ENCODE measurements at regions not wholly inside any gene's neighbourhood (a gene's known extent, or its start where the extent isn't known, plus 50 kb on each side); places are given as distances from the start of the nearest gene placed in this dataset.
"Not testable (repeated sequence)": the region's sequence is repeated elsewhere in the genome, so short reads cannot be mapped to it uniquely, and the experiment has no call there.

DNA sequence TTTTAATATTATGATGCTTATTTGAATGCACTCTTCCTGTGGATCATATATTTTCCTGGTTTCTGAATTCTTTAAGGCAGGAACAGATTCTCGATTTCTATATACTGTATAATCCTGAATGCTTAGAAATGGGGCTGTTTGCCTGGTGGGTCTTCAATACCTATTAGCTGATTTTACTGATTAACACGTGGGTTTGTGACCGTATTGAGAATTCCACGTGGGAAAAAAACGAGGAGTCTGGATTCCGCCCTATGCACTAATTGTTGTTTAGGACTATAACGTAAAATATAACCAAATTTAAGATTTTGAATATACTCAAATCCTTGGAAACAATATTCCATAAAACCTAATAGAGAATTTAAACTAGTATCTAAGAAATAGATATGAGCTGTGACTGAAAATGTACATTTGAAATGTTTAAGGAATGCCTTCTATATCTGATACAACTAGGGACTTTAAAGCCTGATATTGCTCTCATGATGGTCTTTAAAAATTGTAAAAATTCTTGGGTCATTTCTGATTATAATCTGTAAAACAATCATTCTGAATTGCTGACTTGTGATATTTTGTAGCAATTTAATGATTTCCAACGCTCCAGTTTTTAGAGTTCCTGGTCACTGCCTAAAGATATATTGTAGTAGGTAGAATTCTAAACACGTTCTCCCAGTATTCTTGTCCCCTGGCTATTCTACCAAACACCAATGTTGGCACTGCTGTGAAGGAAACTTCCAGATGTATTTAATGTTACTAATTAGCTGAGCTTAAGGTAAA is 93.6 kb upstream of the NOX3 start:
- no peak for DNase-seq

DNA sequence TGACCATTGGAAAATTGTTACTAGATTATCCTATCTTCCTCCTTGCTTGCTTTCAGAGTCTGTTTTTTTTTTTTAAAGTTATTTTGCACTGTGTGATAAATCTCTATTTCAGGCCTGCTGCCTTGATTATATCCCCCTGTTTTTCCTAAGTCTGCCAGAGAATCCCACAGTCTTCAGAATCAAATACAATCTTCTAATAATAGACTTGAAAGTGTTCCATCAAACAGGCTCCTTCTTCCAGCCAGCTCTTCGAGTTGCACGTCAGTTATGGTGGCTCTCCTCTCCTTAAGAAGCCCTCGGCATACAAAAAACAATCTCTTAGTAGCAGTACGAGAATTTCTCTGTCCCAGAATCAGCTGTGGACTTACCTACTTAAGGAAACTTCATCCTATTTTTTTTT is 92.9 kb upstream of the NOX3 start:
- no peak for DNase-seq

DNA sequence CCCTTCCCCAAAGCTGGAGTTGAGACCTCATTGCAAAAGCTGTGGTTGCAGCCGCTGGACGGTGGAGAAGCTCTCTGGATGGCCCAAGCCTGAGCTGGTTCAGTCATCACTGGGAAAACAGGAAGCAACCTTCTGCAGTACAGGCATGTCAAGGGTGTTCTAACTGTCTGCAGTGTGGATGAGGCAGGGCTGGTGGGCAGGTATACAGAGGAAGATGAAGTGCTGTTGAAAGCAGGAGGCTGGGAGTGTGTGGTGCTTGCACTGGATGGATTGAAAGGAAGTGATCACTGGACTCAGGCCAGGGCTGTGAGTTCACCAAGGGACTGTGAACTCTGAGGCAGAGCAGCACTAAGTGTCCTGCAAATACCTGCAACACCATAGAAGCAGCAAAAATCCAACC is 89.0 kb upstream of the NOX3 start:
- DNase-seq: no peak

DNA sequence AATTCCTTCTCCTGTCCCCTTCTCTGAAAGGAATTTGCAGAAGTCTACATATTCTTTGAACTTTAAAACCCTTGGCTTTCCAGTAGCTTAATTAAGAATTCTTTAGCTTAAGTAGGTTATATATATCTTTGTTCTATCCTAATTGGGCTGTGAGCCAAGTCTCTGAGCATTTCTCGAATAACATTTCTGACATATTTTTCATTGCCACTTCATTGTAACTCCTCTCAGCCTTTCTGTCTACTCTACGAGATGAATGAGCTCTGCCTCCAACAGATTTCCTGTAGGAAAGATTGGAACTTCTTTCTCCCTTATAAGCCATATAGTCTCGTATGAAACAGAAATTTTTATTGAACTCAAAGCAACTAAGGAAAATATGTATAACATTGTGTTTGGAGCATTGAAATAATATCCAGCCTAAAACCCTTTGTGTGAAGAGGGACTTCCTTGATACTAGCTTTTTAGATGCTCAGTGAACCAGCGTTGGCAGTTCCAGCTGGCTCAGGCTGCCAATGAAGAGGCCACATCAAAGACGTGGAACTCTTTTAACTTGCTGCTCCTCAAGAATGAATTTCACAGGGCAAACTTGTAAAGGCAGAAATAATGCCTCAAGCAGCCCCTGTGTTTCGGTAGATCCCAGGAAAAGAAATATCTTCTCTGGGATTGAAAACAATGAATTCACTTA is 87.7 kb upstream of the NOX3 start:
- no peak for DNase-seq

DNA sequence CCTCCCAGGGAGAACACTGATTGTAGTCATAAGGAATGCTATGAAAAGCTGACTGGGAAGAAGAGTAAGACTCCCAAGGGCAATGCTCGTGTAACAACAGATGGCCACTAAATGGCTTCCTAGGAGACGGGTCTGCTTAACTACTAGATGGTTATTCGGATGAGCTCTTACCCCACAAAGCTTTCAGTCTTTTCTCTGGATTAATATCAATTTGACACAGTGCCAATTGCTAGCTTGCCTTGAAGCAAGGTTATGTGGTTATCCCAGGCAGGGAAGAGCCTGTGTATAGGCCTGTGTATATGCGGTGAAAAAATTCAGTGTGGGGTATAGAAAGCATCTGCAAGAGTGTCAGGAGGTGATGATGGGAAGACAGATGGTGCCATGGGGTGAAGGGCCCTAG is 86.4 kb upstream of the NOX3 start:
- no peak for DNase-seq

DNA sequence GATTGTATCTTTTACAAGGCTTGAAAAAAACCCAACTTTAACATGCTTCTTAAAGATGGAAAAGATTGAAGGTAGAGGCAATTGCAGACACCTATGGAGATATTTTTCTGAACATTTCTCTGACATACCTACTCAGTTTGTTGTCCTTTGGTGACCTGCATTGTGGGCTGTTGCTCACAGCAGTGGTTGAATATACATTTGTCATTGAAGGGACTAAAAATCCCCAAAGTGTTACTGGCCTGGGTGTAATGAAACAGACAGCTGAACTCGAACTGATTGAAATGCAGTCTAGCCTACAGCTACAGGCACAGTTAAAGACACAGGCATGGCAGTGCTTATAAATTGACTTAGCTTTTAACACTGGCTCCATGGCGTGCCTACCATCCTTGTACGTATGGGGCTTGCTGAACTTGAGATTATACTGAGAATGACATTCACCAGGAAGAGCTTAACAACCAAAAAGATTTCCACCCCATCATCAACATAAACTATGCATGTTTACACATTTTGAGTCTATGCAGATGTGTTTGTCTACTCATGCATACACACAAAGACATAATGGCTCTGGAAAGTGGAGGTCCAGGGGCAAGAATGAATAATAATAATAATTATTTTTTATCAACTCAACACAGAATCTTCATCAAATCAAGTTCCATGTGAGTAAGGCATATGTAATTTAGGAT is 83.2 kb upstream of the NOX3 start:
- no peak for DNase-seq

DNA sequence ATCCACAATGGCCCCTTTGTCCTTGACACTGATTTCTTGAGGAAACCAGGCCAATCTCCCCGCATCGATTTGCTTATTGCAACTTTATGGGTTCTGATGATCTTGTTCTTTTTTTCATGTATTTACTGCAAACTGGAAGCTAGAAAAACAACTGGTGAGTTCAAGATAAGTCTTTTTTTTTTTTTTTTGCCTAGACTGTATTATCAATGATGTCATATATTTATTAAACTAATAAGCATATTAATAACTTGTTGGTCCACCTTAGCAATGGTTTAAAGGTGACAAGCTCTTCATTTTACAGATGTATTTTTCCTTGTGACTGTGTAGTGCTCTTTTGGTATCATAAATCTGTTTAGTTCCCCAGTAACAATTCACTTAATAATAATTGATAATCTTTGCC is 79.0 kb upstream of the NOX3 start:
- DNase-seq: no peak

DNA sequence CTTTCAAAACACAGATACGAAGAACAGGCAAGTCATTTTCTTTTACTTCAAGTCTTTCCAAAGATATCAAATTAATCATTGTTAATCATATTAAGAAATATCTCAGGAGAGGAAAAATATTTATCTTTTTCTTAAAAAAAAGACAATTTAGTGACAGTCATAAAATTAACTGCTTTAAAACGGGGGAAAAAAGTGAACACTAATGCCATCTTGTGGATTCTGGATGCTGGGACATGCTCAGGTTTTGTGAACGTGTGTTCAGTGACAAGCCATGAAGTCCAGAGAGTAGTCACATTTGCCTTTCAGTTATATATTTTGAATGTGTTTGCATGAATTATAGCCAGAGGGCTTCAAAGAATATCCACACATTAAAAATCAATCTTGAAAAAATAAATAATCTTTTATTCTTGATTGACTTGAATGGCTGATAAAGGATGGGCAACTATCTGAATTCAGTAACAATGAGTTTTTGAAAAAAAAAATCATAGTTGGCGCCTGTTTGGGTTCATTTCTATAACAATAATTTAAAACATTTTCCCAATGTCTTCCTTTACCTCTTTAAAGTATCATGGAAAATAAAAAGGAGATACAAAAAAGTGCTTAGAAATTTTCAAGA is 74.7 kb upstream of the NOX3 start:
- no peak for DNase-seq

DNA sequence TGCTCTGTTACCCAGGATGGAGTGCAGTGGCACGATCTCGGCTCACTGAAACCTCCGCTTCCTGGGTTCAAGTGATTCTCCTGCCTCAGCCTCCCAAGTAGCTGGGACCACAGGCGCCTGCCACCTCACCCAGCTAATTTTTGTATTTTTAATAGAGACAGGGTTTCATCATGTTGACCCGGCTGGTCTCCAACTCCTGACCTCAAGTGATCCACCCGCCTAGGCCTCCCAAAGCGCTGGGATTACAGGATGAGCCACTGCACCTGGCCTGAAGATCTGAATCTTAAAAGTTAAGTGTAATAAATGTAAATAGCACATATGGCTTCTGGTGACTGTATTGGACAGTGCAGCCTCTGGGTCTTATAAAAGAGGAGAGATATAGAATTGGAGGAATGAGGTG is 74.2 kb upstream of the NOX3 start:
- DNase-seq: not testable (repeated sequence)

DNA sequence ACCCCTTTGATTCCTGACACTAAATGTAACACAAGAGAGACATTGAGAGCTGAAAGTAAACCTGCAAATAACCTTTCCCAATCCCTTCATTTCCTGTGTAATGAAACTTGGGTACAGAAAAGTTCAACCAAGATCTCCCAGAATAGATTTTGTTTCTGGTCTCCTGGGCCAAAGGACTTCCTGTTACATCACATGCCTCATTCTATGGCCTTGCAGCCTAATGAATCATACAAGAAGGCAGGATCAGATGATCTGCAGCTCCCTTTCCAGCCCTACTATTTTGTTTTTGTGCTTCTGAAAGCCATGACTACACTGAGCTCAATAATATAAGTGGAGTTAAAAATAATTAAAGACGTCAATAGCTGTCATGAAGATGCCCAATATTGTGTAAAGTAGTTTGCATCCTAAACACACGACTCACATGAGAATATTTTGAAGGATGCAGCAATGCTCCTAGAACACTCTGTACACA is 73.4 kb upstream of the NOX3 start:
- DNase-seq: no peak

DNA sequence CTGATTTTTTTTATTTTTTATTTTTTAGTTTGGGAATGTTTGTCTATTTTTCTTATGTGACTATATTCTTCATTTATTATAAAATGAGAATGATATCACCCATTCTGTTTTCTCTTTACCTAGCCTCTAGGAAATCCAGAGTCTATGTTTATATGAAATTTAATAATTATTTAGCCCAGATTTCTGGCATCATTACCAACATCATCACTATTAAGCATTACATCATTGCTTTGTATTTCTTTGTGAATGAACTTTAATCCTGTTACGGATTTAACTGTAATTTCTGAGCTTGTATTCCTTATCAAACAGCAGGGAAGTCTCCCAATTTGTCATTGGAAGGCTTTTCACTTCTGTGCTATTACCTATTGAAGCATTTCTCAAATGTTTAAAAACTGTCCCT is 72.7 kb upstream of the NOX3 start:
- no peak for DNase-seq

DNA sequence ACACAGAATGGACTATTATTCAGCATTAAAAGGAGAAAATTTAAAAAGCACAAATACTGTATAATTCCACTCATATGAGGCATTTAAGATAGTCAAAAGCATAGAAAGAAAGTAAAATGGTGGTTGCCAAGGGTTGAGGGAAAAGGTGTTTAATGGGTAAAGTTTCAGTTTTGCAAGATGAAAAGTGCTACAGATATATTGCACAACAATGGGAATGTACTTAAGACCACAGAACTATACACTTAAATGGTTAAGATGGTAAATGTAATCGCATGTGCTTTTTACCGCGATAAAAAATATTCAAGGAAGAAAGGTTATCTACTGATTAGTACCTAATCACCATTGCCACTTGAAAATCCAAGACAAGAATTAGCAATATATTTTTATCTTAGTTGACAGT is 71.8 kb upstream of the NOX3 start:
- no peak for DNase-seq

DNA sequence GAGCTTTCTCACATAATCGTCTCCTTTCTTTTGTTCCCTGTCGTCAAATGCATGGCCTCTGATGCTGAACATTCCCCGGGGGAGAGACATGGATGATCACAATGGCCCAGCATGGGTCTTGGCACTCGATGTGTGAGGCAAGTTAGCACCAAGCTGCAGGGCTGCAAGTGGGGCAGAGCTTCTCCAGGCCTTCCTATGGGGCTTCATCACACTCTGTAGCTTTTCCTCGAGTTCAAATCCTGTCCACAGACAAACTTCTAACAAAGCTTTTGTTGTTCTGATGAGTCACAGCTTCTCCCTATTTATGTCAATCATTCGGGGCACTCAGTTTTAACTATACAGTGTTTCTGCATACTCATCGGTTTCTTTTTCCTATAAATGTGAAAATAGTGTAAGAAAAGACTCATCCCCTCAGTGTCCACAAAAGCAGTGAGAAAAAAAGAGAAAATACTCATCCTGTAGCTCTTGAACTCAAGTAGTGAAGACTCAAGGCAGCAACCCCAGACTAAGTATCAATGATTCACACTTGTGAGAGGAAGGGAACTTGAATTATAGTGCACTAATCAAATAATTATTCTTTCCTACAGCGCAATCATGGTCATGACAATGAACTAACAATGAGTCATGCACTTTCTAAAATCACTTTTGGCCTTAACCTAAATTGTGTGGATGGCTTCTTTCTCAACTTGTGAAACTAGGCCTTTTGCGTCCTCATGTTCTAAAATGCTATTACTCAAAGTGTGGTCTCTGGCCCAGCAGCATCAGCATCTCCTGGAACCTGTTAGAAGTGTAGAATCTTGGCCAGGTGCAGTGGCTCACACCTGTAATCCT is 68.4 kb upstream of the NOX3 start:
- DNase-seq: no peak

DNA sequence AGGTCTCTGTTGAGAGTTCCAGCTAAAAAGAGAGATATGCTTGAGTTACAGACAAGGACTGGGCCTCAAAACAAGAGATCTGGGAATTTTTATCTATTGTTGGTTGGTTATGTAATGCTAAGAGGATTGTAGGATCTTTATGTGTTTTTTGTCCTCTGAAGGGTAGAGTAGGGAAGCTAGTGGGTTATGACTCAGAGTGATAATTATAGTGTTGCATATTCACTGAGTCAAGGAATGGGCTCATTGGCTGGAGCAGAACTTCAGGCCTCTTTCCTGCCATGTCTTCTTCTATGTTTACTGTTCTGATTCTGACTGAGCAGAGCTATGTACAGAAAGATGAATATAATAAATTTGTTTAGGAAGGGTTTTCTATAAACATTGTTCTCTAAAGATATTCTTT is 66.1 kb upstream of the NOX3 start:
- no peak for DNase-seq

DNA sequence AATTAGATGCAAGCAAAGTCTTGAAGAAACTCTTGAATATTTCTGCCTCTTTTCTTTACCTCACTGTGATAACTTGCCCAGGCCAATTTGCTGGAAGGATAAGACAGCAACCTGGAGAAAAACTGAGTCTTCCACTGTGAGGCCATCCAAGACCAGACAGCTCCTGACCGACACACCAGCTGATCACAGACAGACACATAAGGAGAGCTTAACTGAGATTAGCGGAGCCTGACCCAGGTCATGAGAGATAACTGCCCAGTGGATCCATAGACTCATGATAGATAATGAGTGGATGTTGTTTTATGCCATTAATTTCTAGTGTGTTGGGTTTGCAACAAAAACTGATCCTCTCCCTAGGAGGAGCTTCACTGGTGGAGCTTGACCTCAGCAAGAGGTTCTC is 64.4 kb upstream of the NOX3 start:
- no peak for DNase-seq

DNA sequence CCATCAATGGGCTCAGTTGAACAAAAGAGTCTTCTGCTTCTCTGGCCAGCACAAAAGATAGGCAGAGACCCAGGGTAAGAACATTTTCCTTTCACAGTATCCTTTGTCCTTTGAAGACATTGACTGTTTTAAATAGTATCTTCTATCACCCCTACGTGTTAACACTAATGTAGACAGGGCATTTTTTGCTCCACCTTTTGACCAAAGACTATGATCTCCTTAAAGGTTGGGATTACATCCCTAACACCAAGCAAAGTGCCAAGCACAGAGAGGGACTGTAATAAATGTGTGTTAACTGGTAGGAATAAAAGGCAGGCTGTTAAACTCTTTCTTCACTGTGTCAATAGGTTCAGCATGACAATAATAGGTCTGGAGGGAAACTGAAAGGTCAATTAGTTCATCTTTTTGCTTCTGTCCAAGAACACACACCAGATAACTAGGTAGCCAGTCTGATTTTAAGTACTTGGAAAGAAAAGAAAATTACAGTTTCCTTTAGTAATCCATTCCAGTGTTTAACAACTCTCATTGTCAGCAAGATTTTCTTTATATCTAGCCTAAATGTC is 63.6 kb upstream of the NOX3 start:
- no peak for DNase-seq

DNA sequence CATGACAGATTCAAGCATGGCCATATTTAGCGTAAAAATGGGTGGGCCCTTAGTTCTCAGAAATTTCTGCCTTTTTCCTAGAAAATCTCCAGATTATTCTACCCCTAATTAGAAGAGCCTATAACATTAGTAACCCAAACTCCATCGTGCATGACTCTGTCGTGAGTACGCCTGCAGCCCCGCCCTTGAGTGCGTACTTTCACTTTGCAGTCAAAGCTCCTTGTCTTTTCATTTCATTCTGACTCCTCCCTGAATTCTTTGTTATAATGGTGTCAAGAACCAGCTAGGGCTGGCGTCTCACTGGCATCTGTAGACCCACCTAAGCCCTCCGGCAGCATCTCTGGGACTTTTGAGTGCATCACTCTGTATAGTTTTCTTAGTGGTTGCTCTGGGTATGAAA is 61.7 kb upstream of the NOX3 start:
- no peak for DNase-seq

DNA sequence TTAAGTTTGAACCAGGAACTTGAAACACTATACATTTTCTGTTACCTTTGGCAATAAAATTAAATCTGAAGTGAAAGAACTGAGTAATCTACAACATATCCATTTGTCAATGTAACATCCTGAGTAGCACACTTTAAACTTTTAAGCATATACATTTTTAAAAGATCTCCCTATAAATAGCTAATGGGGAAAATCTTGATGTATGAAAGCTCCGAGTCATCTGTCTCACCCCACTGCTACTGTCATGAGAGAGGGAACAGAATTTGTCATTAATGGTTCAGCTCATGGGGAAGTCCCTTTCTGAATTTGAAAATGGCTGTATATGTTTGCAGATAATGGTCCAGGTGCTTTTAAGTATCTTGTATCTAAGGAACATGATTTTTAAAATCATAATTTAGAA is 55.2 kb upstream of the NOX3 start:
- no peak for DNase-seq

DNA sequence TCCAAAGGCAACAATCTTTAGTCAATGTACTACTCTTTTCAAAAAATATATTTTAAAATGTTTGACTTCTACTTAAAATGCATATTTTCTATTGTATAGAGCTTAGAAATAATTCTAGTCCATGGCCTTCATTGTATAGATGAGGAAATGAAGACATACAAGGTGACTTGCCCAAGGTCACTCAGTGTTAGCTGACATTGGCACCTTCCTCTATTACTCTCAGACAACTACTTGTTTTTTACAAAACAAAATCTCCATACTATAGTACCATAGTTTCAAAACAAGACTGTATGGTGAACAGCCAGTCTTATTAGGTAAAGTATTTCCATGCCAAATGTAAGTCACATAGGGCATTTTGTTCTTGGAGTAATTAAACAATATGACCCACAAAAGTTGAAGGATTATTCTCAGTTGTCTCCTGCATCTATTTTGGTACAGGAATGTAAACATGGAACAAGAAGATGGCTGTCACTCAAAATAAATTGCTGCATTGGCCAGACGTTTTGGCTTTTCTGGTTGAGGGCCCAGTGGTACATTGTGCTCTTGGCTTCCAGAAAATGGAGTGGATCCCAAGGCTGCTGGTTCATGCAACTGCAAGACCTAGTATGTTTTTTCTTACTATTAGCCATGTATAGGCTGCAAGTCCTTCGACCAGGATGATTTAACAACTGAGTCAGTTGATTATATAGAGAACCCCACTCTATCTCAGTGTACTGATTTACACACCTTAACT is 54.3 kb upstream of the NOX3 start:
- no peak for DNase-seq

DNA sequence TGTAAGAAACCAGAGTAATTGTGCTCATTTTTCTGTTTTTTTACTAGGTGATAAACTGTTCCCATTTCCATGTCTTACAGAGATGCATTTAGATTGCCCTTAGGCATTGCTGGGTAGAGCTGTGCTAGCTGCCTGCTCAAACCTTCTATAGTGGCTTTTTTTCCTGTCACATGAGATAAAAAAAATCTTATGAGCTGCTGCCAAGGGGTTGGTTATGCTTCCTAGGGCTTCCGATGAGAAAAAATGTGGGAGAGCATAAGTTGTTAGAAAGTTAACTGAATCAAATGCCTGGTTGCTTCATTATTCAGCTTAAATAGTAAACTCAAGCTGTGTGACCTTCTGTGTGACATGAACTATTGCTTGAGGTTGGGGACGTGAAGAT is 50.0 kb upstream of the NOX3 start:
- no peak for DNase-seq
